ENCODE measurements at regions not wholly inside any gene's neighbourhood (a gene's known extent, or its start where the extent isn't known, plus 50 kb on each side); places are given as distances from the start of the nearest gene placed in this dataset.

- Histone ChIP-seq H3K9me3 (replicated peaks) (no peaks in the 10 kb centered on the region), H3K4me1 (replicated peaks) (peaks cover 8% of the 10 kb centered on the region), H3K36me3 (no peaks in the 10 kb centered on the region)
Observed at GRCh38 chr11:110777775-110778174, 65.5 kb upstream of the ARHGAP20 start.

DNA sequence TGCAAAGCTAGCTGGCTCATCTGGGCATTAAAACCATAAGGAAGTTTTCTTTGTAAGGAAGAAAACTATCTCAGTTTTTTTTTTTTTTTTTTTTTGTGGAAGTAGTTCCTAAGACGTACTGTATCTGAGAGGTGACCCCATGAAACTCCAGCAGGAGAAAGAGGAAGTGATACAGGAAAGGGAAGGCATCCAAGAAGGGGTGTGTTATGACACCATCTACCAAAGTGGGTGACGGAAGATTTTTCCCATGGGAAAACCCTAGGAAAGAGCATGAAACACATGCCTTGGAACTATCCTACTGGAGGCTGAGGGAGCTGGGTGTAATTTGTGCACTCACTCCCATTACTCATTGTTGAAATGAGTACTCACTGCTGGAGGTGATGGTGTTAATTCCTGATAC lies 63.8 kb upstream of the ARHGAP20 start:
- DNase-seq (ENCODE audit: low read depth in 1 of 2, low spot score in 2 of 2), result no peak
- Histone ChIP-seq H3K4me3 (no peak overlapping the region), H3K4me1 (replicated peaks) (peaks cover 8% of the 10 kb centered on the region), H3K36me3 (no peaks in the 10 kb centered on the region), H3K27ac (no peak overlapping the region), H3K9me3 (replicated peaks) (no peaks in the 10 kb centered on the region), H3K27me3 (replicated peaks) (no peaks in the 10 kb centered on the region)

More at GRCh38 chr11:110777775-110778174, 65.5 kb upstream of the ARHGAP20 start:
- Histone ChIP-seq H3K27me3 (replicated peaks) (no peaks in the 10 kb centered on the region), H3K27ac (no peak overlapping the region), H3K4me3 (no peak overlapping the region)
- peak in 1 of 2 experiments; percentile 14 for DNase-seq (ENCODE audit: low read depth in 1 of 2, low spot score in 2 of 2)

DNA sequence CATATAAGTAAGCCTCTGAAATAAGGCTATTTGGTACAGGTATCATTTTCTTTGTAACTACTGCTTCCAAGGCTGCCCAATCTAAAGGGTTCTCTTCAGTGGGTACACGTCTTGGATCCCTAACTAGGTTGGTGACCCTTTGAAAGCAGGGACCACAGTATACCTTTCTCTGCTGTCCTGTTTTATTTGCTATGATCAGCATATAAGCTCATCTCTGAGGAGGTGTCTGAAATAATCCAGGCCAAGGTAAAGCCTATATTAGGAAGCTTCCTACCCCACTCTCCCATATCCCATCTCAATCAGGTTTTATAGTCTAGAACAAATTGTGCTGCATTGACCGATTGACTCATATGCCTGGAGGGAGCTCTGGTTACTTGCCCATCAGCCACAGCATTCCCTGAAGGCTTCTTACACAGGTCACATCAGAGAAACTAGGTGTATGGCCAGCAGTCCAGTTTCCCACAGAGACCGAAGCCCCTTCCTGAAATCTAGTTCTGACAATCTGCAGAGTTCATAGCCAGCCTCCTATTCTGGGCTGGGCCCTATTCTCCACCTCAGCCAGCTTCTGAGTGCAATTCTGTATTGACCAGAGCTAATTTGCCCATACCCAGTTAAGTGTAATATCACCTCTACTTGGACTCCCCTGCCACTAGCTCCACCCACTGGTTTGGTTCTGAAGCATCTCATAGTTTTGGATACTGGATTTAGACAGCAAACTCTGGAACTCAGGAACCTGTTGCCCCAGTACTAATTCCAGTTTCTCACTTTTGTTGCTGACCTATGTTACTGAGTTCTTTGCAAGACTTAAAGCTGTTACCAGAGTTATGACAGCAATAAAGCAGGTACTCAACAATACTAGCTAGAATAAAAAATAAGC lies 62.1 kb upstream of the ARHGAP20 start:
- DNase-seq (ENCODE audit: low read depth in 1 of 2, low spot score in 2 of 2), result no peak
- Histone ChIP-seq H3K4me1 (replicated peaks) (peaks cover 8% of the 10 kb centered on the region), H3K9me3 (replicated peaks) (no peaks in the 10 kb centered on the region), H3K27ac (no peak overlapping the region), H3K4me3 (no peak overlapping the region), H3K36me3 (no peaks in the 10 kb centered on the region), H3K27me3 (replicated peaks) (no peaks in the 10 kb centered on the region)

- no peak for DNase-seq (ENCODE audit: low read depth in 1 of 2, low spot score in 2 of 2)
- Histone ChIP-seq H3K9me3 (replicated peaks) (no peaks in the 10 kb centered on the region), H3K27ac (no peak overlapping the region), H3K36me3 (no peaks in the 10 kb centered on the region), H3K4me3 (no peak overlapping the region), H3K27me3 (replicated peaks) (no peaks in the 10 kb centered on the region), H3K4me1 (replicated peaks) (peaks cover 8% of the 10 kb centered on the region)
Observed at GRCh38 chr11:110773442-110773841, 61.2 kb upstream of the ARHGAP20 start.

- no peak for DNase-seq (ENCODE audit: low read depth in 1 of 2, low spot score in 2 of 2)
- Histone ChIP-seq H3K4me1 (replicated peaks) (peaks cover 3% of the 10 kb centered on the region), H3K4me3 (no peak overlapping the region), H3K27ac (no peak overlapping the region), H3K36me3 (no peaks in the 10 kb centered on the region), H3K27me3 (replicated peaks) (no peaks in the 10 kb centered on the region), H3K9me3 (replicated peaks) (no peaks in the 10 kb centered on the region)
Observed at GRCh38 chr11:110772863-110773262, 60.6 kb upstream of the ARHGAP20 start.

- Histone ChIP-seq H3K4me3 (no peak overlapping the region), H3K9me3 (replicated peaks) (no peaks in the 10 kb centered on the region), H3K27me3 (replicated peaks) (no peaks in the 10 kb centered on the region), H3K36me3 (no peaks in the 10 kb centered on the region), H3K27ac (no peak overlapping the region), H3K4me1 (replicated peaks) (peaks cover 23% of the 10 kb centered on the region)
- no peak for DNase-seq (ENCODE audit: low read depth in 1 of 2, low spot score in 2 of 2)
Observed at GRCh38 chr11:110766316-110766715, 54.1 kb upstream of the ARHGAP20 start.

DNA sequence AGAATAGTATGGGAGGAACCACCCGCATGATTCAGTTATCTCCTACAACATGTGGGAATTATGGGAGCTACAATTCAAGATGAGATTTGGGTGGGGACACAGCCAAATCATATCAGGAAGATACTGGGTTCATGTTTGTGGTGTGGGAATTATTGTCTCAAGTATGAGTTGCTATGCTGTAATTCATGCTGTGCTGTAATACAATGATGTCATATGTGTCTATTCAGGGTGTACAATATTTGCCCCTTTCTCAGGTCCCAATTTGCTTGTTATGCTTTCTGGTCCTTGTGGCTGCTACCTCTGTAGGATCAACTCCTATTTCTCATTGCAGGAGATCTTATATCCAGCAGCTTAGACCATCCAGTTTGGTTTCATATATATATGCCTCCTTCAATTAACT lies 52.2 kb upstream of the ARHGAP20 start:
- Histone ChIP-seq H3K9me3 (replicated peaks) (no peaks in the 10 kb centered on the region), H3K27ac (no peak overlapping the region)
- DNase-seq (ENCODE audit: low read depth in 1 of 2, low spot score in 2 of 2), result no peak

DNA sequence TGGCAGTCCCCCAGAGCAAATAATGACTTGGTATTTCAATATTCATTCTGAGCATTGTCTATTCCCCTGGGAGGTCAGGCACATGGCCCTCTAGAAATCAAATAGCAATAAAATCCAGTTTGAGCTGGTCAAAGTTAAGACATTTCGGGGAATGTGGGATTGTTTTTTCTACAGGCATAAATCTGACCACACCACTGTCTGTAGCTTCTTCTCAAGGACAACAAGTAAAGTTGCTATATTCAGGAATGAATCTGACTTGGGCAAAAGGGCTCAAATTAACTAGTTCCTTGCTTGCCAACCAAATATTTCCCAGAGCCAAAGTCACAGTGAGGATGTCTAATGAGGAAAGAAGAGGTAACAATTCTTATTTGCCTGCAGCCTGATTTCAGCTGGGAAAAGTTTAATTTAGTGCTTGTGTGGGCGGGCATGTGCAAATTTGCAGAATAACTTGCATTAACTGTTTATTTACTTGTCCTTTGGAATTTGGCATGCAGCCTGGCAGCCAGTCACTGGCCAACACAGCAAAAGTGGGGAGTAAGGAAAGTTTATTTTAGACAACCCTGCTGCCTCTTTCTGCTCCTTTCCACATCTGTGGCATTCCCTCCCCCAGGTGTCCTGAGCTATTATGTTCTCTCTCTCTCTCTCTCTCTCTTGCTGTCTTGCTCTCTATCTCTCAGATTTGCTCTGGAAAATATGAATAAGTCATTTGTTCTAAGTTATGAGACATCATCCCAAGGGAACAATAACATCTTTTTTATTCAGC lies 51.2 kb upstream of the ARHGAP20 start:
- Histone ChIP-seq H3K36me3 (no peaks in the 10 kb centered on the region), H3K4me3 (no peak overlapping the region), H3K27me3 (replicated peaks) (no peaks in the 10 kb centered on the region), H3K4me1 (replicated peaks) (peaks cover 28% of the 10 kb centered on the region), H3K27ac (peak overlapping the region; percentile 72), H3K9me3 (replicated peaks) (no peaks in the 10 kb centered on the region)
- peak; percentile 62 to 78 for DNase-seq (ENCODE audit: low read depth in 1 of 2, low spot score in 2 of 2)

More for the DNA sequence above, 52.2 kb upstream of the ARHGAP20 start:
- H3K27me3 ChIP-seq (replicated peaks), result no peaks in the 10 kb centered on the region
- H3K4me3 ChIP-seq, result no peak overlapping the region
- peaks cover 28% of the 10 kb centered on the region for H3K4me1 ChIP-seq (replicated peaks)
- no peaks in the 10 kb centered on the region for H3K36me3 ChIP-seq

GRCh38 chr11:110762590-110762989 lies 50.4 kb upstream of the ARHGAP20 start:
- Histone ChIP-seq H3K27ac (peak overlapping the region; percentile 72), H3K36me3 (no peaks in the 10 kb centered on the region), H3K4me3 (no peak overlapping the region), H3K9me3 (replicated peaks) (no peaks in the 10 kb centered on the region), H3K4me1 (replicated peaks) (peaks cover 28% of the 10 kb centered on the region), H3K27me3 (replicated peaks) (no peaks in the 10 kb centered on the region)
- DNase-seq (ENCODE audit: low read depth in 1 of 2, low spot score in 2 of 2), result no peak

Data from SJSA1 (cell line).